Neuronal stem cell (in vitro differentiated cells): ENCODE measurements at regions not wholly inside any gene's neighbourhood (a gene's known extent, or its start where the extent isn't known, plus 50 kb on each side); places are given as distances from the start of the nearest gene placed in this dataset.
A peak's percentile ranks its signal among the peaks of the same experiment; 100 is the strongest.

Experiments
- DNase-seq: peaks from one replicate; pipeline ENCODE4 v3.0.0-alpha.2; 2013; ENCODE audit warnings: low spot score
- H2AFZ ChIP-seq: one replicate; pipeline ENCODE4 v1.6.1; 2013; ENCODE audit warnings: mild to moderate bottlenecking, low read length, inconsistent platforms
- H2AK5ac ChIP-seq: 2 replicates; pipeline ENCODE4 v1.6.1; 2013; ENCODE audit warnings: low read depth, mild to moderate bottlenecking, inconsistent platforms, low read length, moderate library complexity, mixed read lengths
- H2BK120ac ChIP-seq: 2 replicates; pipeline ENCODE4 v1.6.1; 2013; ENCODE audit warnings: low read depth, mild to moderate bottlenecking, inconsistent platforms, low read length, moderate library complexity, mixed read lengths
- H2BK12ac ChIP-seq: one replicate; pipeline ENCODE4 v1.6.1; 2013; ENCODE audit warnings: low read length, inconsistent platforms
- H2BK15ac ChIP-seq: 2 replicates; pipeline ENCODE4 v1.6.1; 2013; ENCODE audit warnings: mild to moderate bottlenecking, low read length, inconsistent platforms, mixed read lengths
- H2BK5ac ChIP-seq: one replicate; pipeline ENCODE4 v1.6.1; 2013; ENCODE audit warnings: inconsistent platforms, mild to moderate bottlenecking, low read length, moderate library complexity
- H3K14ac ChIP-seq: one replicate; pipeline ENCODE4 v1.6.1; 2013; ENCODE audit warnings: low read length, inconsistent platforms
- H3K18ac ChIP-seq: 2 replicates; pipeline ENCODE4 v1.6.1; 2013; ENCODE audit warnings: low read length, inconsistent platforms
- H3K23ac ChIP-seq: 2 replicates; pipeline ENCODE4 v1.6.1; 2013; ENCODE audit warnings: low read depth, mild to moderate bottlenecking, mixed read lengths, low read length, inconsistent platforms; ENCODE audit not compliant: poor library complexity
- H3K27ac ChIP-seq: replicated peaks from 3 replicates; pipeline ENCODE4 v1.5.1; 2013; ENCODE audit warnings: low read length, inconsistent platforms
- H3K27me3 ChIP-seq, 3 experiments: 2 replicates each; pipeline ENCODE4 v1.6.1; 2013; ENCODE audit warnings: low read length in 3 of 3, mild to moderate bottlenecking in 2 of 3, inconsistent platforms in 1 of 3, low read depth in 1 of 3, mixed read lengths in 1 of 3, moderate library complexity in 1 of 3; ENCODE audit not compliant: control insufficient read depth in 3 of 3, insufficient read depth in 3 of 3
- H3K36me3 ChIP-seq, 2 donors: replicated peaks in 1 of 2; 2 replicates each; pipeline ENCODE4 v1.6.1; 2013; ENCODE audit warnings: low read length in 2 of 2; ENCODE audit not compliant: control insufficient read depth in 2 of 2, insufficient read depth in 2 of 2
- H3K4ac ChIP-seq: 2 replicates; pipeline ENCODE4 v1.6.1; 2013; ENCODE audit warnings: inconsistent platforms, mild to moderate bottlenecking, low read length, moderate library complexity
- H3K4me1 ChIP-seq, 2 donors: 1 replicate in 1 of 2; 2 replicates in 1 of 2; pipeline ENCODE4 v1.6.1; 2013; ENCODE audit warnings: low read length in 2 of 2, low read depth in 1 of 2; ENCODE audit not compliant: control insufficient read depth in 2 of 2, insufficient read depth in 1 of 2
- H3K4me2 ChIP-seq: one replicate; pipeline ENCODE4 v1.6.1; 2013; ENCODE audit warnings: mild to moderate bottlenecking, low read length, inconsistent platforms; ENCODE audit not compliant: insufficient read depth, poor library complexity, severe bottlenecking
- H3K4me3 ChIP-seq, 2 donors: 2 replicates each; pipeline ENCODE4 v1.5.1; 2013; ENCODE audit warnings: low read length in 2 of 2, mild to moderate bottlenecking in 2 of 2, inconsistent platforms in 1 of 2, moderate library complexity in 1 of 2
- H3K79me1 ChIP-seq: one replicate; pipeline ENCODE4 v1.6.1; 2013; ENCODE audit warnings: low read depth, mild to moderate bottlenecking, inconsistent platforms, low read length, moderate library complexity
- H3K9ac ChIP-seq: one replicate; pipeline ENCODE4 v1.6.1; 2013; ENCODE audit warnings: mild to moderate bottlenecking, low read depth, low read length, inconsistent platforms; ENCODE audit not compliant: poor library complexity
- H3K9me3 ChIP-seq, 2 donors: replicated peaks in 1 of 2; 2 replicates each; pipeline versions ENCODE3 to v1.6.1; 2013; ENCODE audit warnings: low read length in 2 of 2, mild to moderate bottlenecking in 2 of 2, inconsistent platforms in 1 of 2, low read depth in 1 of 2, mixed read lengths in 1 of 2, moderate library complexity in 1 of 2; ENCODE audit not compliant: control insufficient read depth in 2 of 2, insufficient read depth in 1 of 2
- H4K8ac ChIP-seq: one replicate; pipeline ENCODE4 v1.6.1; 2013; ENCODE audit warnings: low read depth, mild to moderate bottlenecking, inconsistent platforms, low read length, moderate library complexity
- H4K91ac ChIP-seq: one replicate; pipeline ENCODE4 v1.6.1; 2013; ENCODE audit warnings: low read length, low read depth, mild to moderate bottlenecking, inconsistent platforms; ENCODE audit not compliant: poor library complexity
- WGBS, 2 donors: extraction: QIAGEN DNeasy Blood & Tissue Kit; methylation state at CpG; one replicate each; pipeline ENCODE4 v1.1.7; 2013; ENCODE audit warnings: missing lambda C conversion rate in 2 of 2, mixed read lengths in 1 of 2; ENCODE audit not compliant: insufficient read length in 2 of 2, insufficient replicate concordance in 1 of 2; ENCODE audit errors: extremely low coverage in 2 of 2; 5-methylcytosine and 5-hydroxymethylcytosine counted together

DNA sequence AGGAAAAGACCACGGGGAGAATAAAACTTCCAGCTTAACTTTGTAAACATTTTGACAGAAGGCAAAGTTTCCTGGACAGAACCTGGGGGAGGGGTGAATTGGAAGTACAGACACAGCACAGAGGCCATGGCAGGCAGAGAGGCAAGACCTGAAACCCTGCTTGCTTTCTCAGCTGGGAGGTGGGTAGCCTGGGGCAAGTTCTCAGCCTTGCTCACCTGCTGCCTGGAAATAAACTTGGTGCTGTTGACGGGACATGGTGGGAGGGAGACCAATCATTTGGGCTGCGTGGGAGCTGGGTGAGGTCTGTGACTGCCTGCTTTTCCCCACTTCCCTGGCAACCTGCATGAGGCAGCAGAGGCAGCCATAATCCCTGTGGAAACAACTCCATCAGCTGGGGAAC lies 221.3 kb downstream of the MOXD1 start:
- no peak overlapping the region for H2BK12ac ChIP-seq
- H3K14ac ChIP-seq: no peak overlapping the region
- H2AK5ac ChIP-seq: no peak overlapping the region
- H3K4me2 ChIP-seq: no peak overlapping the region
- H3K27me3 ChIP-seq: no peaks in the 10 kb centered on the region
- no peak overlapping the region for H3K4ac ChIP-seq
- H2BK120ac ChIP-seq: no peak overlapping the region
- H2BK5ac ChIP-seq: no peak overlapping the region
- no peak overlapping the region for H3K18ac ChIP-seq
- H4K8ac ChIP-seq: no peak overlapping the region
- H3K4me3 ChIP-seq: no peak overlapping the region
- no peak overlapping the region for H3K23ac ChIP-seq
- no peaks in the 10 kb centered on the region for H3K4me1 ChIP-seq
- peak overlapping the region; percentile 32 for H2AFZ ChIP-seq
- no peaks in the 10 kb centered on the region for H3K79me1 ChIP-seq
- DNase-seq: no peak
- H3K27ac ChIP-seq: no peak overlapping the region
- no peak overlapping the region for H2BK15ac ChIP-seq
- WGBS, 2 donors: no CpG with 5 or more reads among the region's 3 CpGs
- no peak overlapping the region for H3K9ac ChIP-seq
- H3K9me3 ChIP-seq: peaks cover 2 to 10% of the 10 kb centered on the region in 2 donors
- H3K36me3 ChIP-seq: no peaks in the 10 kb centered on the region
- H4K91ac ChIP-seq: no peak overlapping the region

DNA sequence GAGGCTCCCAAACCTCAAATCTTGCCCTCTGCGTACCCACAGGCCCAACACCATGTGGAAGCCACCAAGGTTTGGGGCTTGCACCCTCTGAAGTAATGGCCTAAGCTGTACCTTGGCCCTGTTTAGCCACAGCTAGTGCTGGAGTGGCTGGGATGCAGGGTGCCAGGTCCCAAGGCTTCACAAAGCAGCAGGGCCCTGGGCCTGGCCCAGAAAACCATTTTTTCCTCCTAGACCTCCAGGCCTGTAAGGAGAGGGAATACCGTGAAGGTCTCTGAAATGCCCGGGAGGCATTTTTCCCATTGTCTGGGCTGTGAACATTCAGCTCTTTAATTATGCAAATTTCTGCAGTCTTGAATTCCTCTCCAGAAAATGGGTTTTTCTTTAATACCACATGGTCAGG lies 223.7 kb upstream of the CCN2 start:
- Histone ChIP-seq H3K23ac (no peak overlapping the region), H3K4me3 (no peak overlapping the region), H2BK5ac (no peak overlapping the region), H2BK15ac (no peak overlapping the region), H2AFZ (no peak overlapping the region), H3K9ac (no peak overlapping the region), H4K91ac (no peak overlapping the region), H3K4ac (no peak overlapping the region), H3K14ac (no peak overlapping the region), H3K27me3 (no peaks in the 10 kb centered on the region), H3K27ac (no peak overlapping the region), H2BK12ac (no peak overlapping the region), H2BK120ac (no peak overlapping the region), H2AK5ac (no peak overlapping the region), H4K8ac (no peak overlapping the region), H3K4me1 (peaks cover 0 to 2% of the 10 kb centered on the region in 2 donors), H3K79me1 (no peaks in the 10 kb centered on the region), H3K4me2 (no peak overlapping the region), H3K18ac (no peak overlapping the region), H3K9me3 (peaks cover 4 to 22% of the 10 kb centered on the region in 2 donors), H3K36me3 (no peaks in the 10 kb centered on the region)
- WGBS, 2 donors: no CpG with 5 or more reads among the region's 3 CpGs
- no peak for DNase-seq

DNA sequence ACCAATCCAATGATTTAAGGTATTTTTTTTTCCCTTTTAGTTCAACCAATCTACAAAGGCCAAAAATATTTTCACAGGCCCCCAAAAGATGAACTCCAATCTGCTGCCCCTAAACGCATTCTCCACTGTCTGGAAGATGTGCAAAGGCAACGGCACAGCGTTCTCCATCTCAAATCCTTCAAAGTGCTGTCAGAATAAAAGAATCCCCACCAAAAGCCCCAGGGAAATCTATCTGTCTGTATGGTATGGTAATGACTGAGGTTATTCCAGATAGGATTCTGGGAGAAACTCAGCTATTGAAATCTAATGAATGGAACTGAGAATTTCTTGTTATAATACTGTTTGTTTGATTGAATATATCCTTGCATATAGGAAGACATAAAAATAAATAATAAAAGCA lies 217.8 kb upstream of the CCN2 start:
- no peak overlapping the region for H3K4me2 ChIP-seq
- H2BK5ac ChIP-seq: no peak overlapping the region
- no peak overlapping the region for H2BK12ac ChIP-seq
- H4K8ac ChIP-seq: no peak overlapping the region
- no peak overlapping the region for H2BK120ac ChIP-seq
- H3K4me3 ChIP-seq: no peak overlapping the region
- no peak overlapping the region for H2BK15ac ChIP-seq
- H3K36me3 ChIP-seq: no peaks in the 10 kb centered on the region
- no peak overlapping the region for H3K9ac ChIP-seq
- H3K9me3 ChIP-seq: peaks cover 0 to 16% of the 10 kb centered on the region in 2 donors
- no peak overlapping the region for H3K4ac ChIP-seq
- H3K27me3 ChIP-seq: no peaks in the 10 kb centered on the region
- WGBS, 2 donors: no CpG with 5 or more reads among the region's 3 CpGs
- H3K18ac ChIP-seq: no peak overlapping the region
- no peak overlapping the region for H3K23ac ChIP-seq
- peaks cover 3 to 23% of the 10 kb centered on the region in 2 donors for H3K4me1 ChIP-seq
- no peak overlapping the region for H4K91ac ChIP-seq
- H3K27ac ChIP-seq: no peak overlapping the region
- H2AFZ ChIP-seq: peak overlapping the region; percentile 57
- no peaks in the 10 kb centered on the region for H3K79me1 ChIP-seq
- no peak overlapping the region for H3K14ac ChIP-seq
- no peak overlapping the region for H2AK5ac ChIP-seq
- no peak for DNase-seq

DNA sequence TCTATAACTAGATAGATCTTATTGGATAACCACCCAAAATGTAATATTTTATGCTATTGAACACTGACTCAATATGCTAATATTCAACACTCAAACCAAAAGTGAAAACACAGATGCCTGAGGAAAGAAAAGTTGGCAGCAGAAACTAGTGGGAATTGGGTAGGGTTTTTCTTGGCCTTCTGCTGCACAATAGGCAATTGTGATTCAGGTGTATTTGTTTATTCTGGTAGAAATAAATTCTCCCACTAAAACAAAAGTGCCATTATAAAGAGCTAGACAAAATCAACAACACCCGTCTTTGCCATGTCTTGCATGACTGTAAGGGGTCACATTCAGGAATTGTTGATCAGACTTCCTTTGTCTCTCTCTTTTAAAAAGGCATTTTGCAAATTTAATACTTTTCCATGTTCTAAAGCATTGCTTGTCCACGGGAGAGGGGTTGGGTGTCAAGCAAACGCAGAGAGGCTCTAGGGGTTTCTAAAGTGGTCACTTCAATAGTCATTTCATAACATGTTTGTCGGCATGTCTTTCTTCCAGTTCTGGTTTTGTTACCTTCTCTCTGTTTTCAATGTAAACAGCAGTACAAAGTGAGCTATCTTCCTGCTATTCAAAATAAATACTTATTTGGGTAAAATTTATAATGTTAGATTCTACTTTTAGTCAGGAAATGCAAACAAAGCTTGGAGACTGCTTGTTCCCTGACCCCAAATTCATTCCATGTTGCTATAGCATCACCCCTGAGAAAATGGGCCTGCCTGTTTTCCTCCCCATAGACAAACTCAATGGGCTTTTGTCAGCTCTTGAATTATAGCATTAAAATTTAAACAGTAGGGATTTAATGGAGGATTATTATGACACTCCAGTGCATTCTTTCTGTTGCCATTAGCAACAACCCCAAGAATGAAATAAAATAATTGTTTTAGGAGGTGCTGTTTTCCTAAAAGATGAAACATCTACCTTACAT lies 217.0 kb upstream of the CCN2 start:
- H3K36me3 ChIP-seq: no peaks in the 10 kb centered on the region
- H2BK5ac ChIP-seq: no peak overlapping the region
- no CpG with 5 or more reads among the region's 4 CpGs for WGBS, 2 donors
- H4K91ac ChIP-seq: no peak overlapping the region
- no peak overlapping the region for H4K8ac ChIP-seq
- no peak overlapping the region for H3K4ac ChIP-seq
- peak overlapping the region in 1 of 2 donors; percentile 16 for H3K4me3 ChIP-seq
- H3K18ac ChIP-seq: no peak overlapping the region
- no peak overlapping the region for H3K23ac ChIP-seq
- no peak overlapping the region for H3K4me2 ChIP-seq
- H3K14ac ChIP-seq: no peak overlapping the region
- H2AK5ac ChIP-seq: no peak overlapping the region
- DNase-seq: no peak
- no peaks in the 10 kb centered on the region for H3K27me3 ChIP-seq
- H2BK120ac ChIP-seq: no peak overlapping the region
- peaks cover 0 to 14% of the 10 kb centered on the region in 2 donors for H3K9me3 ChIP-seq
- no peak overlapping the region for H3K9ac ChIP-seq
- H2BK15ac ChIP-seq: no peak overlapping the region
- H2AFZ ChIP-seq: peak overlapping the region; percentile 57
- no peak overlapping the region for H2BK12ac ChIP-seq
- peaks cover 3 to 23% of the 10 kb centered on the region in 2 donors for H3K4me1 ChIP-seq
- H3K79me1 ChIP-seq: no peaks in the 10 kb centered on the region
- H3K27ac ChIP-seq: no peak overlapping the region
